Uterus (tissue), 2 donors: ENCODE measurements at regions not wholly inside any gene's neighbourhood (a gene's known extent, or its start where the extent isn't known, plus 50 kb on each side); places are given as distances from the start of the nearest gene placed in this dataset.

Source experiments
- CTCF ChIP-seq, 4 experiments: fragments of 200-600 bp in 2 of 4; fragments of 450-650 bp in 2 of 4; sonication (generic) in 2 of 4; IDR thresholded peaks; one replicate each; pipeline ENCODE4 v1.5.1; 2016 to 2019; ENCODE audit warnings: antibody characterized with exemption in 4 of 4, mild to moderate bottlenecking in 2 of 4, moderate library complexity in 1 of 4
- POLR2A ChIP-seq, 2 donors: fragments of 450-650 bp; IDR thresholded peaks; one replicate each; pipeline ENCODE4 v1.6.1; 2016; ENCODE audit warnings: antibody characterized with exemption in 2 of 2, mild to moderate bottlenecking in 1 of 2, moderate library complexity in 1 of 2

- TF ChIP-seq CTCF (IDR thresholded peaks at IDR 0.05): no peak
- no peak for TF ChIP-seq POLR2A (IDR thresholded peaks at IDR 0.05)
These were observed 61.1 kb upstream of the NMUR2 start for GRCh38 chr5:152466085-152466745.
